HK-2 (cell line): ENCODE measurements at regions not wholly inside any gene's neighbourhood (a gene's known extent, or its start where the extent isn't known, plus 50 kb on each side); places are given as distances from the start of the nearest gene placed in this dataset.
"Not testable (repeated sequence)": the region's sequence is repeated elsewhere in the genome, so short reads cannot be mapped to it uniquely, and the experiment has no call there.

ENCODE experiments used
- DNase-seq: peaks from one replicate; pipeline ENCODE4 v3.0.0-alpha.2; 2018; ENCODE audit not compliant: unreplicated experiment

DNA sequence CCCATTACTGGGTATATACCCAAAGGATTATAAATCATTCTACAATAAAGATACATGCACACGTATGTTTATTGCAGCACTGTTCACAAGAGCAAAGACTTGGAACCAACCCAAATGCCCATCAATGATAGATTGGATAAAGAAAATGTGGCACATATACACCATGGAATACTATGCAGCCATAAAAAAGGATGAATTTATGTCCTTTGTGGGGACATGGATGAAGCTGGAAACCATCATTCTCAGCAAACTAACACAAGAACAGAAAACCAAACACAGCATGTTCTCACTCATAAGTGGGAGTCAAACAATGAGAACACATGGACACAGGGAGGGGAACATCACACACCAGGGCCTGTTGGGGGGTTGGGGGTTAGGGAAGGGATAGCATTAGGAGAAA lies 484.9 kb upstream of the SLC35B3 start:
- not testable (repeated sequence) for DNase-seq

DNA sequence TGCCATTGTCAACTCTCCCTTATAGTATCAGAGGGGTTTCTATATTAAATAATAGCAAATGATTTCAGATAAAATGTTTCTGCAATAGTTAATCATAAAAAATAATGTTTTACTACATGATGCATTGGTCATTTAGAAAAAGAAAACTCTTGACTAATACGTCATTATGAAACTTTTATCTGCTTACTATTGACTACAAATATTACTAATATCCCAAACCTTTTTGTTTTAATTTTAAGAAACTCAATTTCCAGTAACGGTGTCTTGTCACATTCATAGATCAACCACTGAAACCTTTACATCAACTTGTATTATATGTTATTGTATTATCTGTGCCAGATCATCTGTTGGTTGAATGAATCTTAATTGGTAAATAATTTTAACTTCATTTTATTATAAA lies 482.9 kb upstream of the SLC35B3 start:
- no peak for DNase-seq

DNA sequence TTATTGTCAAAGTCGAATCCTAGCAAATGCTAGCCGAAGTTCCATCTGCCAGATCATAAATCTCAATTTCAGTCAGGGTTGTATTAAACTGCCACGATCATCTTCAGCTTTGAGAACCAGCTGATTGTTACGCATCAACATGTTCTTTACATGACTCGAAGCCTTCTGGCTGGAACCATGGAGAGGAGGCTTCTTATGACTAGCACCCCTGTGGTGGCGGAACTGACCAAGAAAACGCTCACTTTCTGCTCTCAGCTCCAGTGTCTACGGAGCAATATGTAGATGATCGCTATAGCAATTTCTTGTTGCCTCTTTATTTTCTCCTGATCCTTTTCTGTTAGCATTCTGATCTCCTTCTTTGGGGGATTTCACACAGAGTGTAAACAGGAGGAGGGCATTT lies 479.4 kb upstream of the SLC35B3 start:
- no peak for DNase-seq

DNA sequence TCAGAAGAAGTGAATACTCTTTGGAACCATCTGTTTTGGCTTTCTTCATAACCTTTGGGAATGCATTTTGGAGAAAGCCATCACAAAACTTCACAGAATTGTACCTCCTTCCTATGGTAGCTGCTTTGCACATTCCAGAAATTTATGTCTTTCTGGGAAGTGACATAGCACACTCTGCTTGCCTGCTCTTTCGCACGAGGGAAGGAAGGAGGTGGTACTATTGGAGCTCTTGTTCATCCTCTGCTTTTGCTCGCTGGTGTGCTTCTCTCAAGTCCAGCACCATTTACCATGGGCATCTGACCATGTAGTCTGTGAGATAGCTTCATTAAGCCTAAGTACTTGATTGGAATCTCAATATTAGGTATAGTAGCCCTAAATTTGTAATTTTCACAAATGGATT lies 473.3 kb upstream of the SLC35B3 start:
- no peak for DNase-seq

DNA sequence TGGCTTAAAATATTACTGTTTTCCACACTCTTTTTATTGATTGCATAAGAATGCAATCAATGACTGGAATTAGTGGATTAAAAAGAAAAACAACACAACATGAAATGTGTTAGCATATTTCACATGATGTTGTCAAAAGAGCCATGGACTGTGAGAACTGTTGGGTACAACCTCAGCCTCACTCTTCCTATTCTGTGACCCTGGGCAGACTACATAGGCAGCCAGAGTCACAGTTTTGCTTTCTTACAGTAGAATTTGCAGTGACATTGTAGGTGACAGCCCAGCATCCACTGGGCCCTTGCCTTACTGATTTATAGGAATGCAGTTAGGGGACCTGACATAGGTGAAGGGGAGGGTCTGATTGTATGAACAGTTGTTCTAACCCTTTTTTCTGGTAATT lies 471.4 kb upstream of the SLC35B3 start:
- DNase-seq, result no peak

DNA sequence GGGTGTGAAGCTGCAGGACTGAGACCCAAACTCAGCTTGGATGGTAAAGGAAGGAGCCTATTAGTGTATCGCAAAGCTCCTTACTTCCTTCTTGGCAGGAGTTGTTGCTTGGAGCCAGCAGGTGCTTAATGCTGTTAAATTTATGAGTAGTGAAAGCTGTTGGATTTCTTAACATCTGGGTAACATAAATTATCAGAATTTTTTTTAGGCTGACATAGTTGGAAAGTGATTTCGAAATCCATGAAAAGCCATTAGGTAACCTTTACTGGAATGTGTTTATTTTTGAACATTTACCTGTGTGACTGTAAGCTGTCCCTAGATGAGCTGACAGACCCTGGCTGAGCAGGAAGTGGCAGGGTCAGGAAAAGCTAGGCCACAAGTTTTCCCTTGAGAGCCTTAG lies 470.4 kb upstream of the SLC35B3 start:
- DNase-seq, result no peak

DNA sequence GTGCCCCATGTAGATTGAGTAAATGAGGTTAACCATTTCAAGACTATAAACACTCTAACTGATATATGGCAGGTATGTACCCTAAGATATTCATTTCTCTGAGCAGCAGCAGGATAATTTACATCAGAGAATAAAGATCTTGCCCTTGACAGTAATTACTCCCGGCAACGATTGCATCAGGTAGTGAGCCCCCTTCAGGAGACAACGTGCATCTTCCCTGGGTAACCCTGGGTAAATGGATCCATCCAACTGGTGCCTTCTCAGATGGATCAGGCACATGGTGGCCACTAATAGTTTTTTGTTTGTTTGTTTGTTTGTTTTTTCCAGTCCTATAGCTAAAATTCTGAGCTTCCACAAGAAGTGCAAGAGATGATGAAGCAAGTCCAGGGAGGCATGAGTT lies 469.4 kb upstream of the SLC35B3 start:
- peak; percentile 1 for DNase-seq

DNA sequence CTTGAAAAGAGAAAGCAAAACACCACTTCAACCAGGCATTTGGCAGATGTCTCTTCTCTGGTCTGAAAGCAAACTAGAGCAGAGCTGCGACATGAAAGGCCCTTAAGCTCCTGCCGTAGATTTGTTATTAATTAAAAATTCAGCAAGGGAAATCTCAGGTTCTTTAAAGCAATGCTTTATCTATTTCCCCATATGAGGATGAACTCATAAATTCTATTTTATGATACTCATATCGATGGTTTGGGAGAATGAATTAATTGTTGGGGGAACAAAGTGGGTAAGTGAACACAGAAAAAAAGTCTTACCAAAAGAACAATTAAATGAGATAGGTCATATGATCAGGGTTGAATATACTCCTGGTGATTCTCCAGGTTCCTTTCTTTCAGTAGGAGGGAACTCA lies 464.7 kb upstream of the SLC35B3 start:
- no peak for DNase-seq

DNA sequence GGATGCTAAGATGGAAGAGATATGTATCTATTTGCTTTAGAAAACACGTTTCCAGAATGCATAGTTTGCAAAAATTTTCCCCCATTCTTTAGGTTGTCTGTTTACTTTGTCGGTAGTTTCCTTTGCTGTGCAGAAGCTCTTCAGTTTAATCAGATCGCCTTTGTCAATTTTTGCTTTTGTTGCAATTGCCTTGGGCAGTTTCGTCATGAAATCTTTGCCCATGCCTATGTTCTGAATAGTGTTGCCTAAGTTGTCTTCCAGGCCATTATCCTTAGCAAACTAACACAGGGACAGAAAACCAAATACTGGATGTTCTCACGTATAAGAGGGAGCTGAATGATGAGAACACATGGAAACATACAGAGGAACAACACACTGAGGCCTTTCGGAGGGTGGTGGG lies 454.2 kb upstream of the SLC35B3 start:
- DNase-seq, result no peak

DNA sequence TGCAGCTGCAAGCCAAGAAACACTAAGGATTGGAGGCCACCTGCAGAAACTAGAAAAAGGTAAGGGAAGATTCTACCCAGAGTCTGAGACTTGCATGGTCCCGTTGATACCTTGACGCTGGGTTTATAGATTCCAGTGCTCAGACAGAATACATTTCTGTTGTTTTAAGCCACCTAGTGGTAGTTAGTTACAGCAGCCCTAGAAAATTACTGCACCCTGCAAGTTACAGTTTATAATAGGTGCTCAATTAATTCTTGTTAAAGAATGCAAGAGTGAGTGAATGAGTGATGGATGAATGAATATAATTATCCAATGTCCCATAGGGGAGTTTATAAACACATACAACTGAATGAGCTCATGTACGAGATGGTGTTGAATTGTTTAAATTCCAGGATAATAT lies 453.1 kb upstream of the SLC35B3 start:
- no peak for DNase-seq

DNA sequence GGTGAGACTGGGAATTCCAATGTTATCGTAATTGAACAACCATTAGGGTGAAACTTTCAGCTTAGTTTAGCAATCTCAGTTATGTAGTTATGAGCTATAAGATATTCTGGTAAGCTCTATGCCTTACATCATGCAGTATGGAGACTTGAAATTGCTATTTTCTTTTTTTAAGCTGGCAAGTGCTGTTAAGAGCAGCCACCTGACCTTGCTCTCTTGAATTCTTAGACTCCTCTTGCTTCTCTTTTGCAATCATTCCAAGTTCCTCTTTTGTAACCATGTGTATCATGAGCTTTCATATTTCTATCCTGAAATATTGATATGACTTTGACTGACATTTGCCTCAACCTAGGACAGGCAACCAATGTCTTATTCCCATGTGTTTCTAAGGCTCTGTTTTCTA lies 446.3 kb upstream of the SLC35B3 start:
- DNase-seq, result no peak

DNA sequence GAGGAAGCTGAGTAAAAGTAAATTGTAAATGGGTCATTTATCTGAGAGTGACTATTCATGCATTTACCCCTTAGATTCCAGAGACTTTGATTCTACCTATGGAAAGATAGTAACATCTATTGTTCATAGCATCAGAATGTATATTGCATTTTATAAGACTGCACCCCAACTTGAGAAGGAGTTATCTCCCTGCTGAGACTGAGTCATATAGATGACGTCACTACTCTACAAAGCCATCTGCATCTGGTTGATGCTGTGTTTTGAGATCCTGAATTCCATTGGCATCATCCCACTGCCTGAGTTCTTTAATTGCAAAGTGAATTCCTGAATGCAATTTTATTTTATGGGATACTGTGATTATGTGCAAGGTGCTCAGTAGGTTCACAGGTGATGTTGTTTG lies 444.0 kb upstream of the SLC35B3 start:
- DNase-seq, result no peak

DNA sequence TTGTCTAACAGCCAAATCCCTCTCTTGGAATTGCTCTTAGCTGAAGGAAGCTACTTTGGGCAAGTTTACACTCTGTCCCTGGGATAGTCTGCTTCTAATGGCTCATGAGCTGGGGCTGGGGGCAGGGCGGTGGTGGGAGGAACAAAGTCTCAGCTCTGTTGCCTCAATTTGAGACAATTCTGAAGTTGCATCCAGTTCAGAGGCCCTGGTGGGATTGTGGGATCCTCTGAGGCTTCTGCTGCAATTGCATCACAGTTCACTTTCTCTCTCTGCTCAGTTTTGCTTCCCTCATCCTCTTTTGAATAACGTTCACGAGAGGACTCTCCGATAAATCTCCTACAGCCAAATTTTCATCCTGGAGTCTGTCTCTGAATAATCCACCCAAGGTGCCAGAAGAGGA lies 440.6 kb upstream of the SLC35B3 start:
- DNase-seq, result no peak

DNA sequence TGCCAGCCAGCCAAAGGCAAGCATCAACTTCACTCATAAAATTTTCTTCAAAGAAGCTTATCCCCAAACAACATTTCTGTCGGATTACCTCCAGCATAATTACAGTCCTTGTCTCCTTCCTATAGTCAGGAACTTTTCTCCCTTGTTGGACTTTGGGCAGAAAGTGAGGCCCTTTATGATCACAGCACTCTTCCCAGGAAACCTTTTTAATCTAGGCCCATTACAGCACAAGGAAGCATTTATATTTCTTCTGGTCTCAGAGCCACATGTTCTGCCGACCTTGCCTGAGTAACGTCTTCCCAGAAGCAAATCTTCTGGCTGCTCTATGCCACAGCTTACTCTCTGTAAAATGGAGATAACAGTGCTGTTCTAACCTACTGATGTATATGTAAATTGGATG lies 437.2 kb upstream of the SLC35B3 start:
- no peak for DNase-seq

DNA sequence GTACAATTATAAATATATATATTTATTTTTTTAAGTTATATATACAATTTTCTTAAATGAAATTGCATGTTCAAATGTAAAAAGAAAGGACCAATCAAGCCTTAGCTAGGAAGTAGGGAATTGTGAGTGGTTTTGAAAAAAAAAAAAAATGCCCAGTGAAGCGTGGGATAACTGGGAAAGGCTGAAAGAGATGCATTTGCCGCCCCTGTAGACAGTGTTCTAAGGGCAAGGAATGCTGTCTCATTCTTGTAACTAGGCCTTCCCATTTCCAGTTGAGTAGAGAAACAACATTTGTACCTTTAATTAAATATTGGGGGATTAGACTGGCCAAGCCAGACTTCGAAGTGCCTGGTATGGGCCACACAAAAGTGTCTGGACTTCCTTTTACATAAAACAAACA lies 430.1 kb upstream of the SLC35B3 start:
- no peak for DNase-seq

DNA sequence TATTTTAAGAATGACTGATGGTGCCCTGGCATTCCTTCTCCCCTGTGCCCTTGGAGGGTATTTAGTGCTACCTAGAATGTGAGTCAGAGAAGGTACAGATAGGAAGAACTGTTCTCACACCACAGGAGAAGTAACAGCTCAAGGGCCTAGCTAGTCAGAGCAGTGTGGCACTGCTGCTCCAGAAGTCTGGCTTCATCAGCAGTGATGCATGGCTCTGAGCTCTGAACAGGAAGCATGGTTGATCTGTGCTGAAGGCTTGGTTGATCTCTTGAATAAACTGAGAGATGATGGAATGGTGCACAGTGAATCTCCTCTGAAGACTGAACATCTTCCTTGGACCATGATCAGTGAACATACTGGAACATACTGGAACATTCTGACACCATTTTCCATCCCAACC lies 425.3 kb upstream of the SLC35B3 start:
- DNase-seq, result peak; percentile 8

DNA sequence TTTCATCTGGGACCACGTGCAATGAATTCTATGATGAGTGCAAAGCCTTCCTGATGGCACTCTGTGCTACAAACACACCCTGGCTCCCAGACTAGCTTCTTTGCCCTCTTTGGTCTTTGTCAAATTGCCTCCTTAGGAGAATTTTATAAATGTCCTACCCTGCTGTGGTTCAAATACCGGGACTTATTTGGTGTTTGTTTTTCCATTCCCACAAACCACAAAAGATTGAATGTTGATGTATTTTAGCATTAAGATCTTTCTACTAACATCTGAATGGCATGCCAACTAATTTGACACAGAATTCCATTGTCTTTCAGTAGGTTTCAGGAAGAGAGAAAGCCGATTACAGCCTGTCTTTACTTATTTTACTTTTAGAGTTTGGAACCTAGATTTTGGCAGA lies 424.2 kb upstream of the SLC35B3 start:
- no peak for DNase-seq

DNA sequence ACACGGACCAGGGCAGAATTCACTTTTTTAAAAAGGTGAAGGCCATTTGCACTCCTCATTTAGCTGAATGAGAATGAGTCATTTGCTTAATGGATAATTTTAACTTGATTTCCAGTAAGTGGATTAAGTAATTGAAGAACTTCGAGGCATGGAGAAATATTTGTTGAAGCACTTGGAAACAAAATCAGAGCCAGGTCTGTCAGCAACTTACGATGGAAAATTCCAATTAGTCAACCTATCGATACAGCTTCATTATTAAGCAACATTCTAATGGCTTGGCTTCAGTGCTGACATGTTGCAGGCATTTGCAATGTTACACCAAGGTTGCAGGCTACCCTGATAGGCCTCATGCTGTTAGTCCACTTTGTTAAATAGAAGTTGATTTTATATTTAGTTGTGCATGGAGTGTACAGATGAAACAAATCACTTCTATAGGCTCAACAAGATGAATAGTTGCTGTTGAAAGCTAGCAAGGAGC lies 423.5 kb upstream of the SLC35B3 start:
- DNase-seq, result no peak

DNA sequence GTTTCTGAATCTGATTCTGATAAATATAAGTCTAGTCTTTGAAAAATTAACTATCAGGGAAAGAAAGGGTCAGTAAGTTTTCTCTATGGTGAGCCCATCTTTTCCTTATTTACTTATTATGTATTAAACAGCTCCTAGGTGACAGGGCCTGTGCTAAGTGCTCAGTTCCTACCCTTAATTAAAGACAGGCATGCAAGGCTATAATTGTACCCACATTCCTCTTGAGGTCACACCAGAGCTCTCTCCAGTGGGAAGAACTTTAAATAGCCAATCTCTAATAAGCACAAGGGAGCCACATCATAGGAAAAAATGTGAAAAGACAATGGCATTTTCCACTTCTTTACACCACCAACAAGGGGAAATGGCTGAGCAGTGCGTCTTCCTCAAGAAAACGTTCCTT lies 421.8 kb upstream of the SLC35B3 start:
- DNase-seq, result no peak

DNA sequence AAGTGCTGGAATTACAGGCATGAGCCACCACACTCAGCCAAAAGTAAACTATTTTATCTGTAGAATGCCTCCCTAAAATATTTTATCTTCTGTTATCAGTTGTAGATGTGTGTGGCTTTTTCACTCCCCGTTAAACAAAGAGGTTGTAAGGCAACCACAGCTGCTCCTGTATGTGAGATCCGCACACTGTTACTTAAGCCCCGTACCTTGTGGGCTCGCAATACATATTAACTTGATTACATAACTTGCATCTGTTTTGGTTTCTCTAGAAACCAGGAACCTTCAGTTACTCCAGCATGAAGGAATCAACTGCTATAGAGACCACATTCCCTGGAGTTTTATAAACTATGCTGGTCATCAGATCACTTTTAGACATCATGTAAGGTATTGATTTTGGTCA lies 420.1 kb upstream of the SLC35B3 start:
- no peak for DNase-seq

DNA sequence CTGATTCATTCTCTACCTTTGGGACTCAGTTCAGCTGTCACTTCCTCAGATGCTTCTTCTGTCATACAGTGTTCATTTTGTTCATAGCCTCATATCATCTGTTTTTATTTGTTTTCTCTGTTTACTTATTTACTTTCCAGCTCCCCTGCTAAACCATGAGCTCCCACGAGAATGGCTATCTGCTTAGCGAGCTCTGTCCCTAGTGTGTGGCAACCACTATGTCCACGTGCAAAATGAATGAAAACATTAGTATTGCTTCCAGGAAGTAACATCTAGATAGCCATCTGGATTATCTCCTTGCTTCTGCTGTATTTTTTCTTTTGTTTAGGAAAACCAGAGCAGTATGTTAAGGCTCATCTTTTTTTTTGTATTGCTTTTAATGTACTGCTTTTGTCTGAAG lies 417.0 kb upstream of the SLC35B3 start:
- DNase-seq, result no peak

DNA sequence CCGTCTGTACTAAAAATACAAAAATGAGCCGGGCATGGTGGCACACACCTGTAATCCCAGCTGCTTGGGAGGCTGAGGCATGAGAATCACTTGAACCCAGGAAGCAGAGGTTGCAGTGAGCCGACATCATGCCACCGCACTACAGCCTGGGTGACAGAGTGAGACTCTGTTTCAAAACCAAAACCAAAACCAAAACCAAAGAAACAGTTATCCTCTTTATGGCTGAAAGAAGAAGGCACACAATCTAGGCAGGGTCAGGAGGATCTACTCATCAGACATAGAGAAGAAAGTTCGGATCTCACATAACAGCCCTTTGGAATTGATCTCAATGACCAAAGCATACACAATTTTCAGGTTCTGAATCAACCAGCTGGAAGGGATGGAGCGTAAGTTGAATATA lies 411.3 kb upstream of the SLC35B3 start:
- not testable (repeated sequence) for DNase-seq

DNA sequence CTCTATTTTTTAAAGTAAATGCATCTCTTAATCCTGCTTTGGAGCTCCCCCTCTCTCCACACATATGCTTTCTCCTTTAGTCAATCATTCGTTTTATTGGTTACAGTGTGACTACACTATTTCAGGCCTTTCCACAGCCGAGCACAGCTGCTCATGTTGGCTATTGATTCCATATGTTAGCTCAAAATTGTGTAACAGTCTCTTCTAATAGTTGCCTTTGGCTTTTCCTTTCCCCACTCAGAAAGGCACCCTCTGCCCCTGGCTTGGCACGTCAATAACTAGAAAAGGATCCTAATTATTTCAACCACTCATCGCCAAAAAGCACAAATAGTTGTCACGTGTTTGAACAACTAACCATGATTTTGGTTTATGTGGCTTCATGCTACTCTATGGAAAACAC lies 410.3 kb upstream of the SLC35B3 start:
- DNase-seq, result no peak

DNA sequence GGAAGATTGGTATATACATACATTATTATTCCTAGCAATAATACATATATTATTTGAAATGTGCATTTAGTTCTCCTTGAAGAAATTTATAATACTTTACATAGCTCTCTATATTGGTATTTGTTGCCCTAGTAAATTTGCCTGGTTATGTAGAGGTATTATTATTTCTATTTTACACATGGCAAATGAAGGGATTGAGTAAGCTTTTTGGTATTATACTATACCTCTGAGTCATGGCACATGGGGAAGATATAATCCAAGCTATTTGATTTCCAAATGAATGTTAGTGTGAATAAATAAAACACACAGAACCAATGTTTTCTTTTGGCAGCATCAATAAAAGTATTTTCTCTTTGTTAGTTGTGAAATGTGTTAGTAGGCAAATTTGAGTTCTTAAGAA lies 409.6 kb upstream of the SLC35B3 start:
- no peak for DNase-seq

DNA sequence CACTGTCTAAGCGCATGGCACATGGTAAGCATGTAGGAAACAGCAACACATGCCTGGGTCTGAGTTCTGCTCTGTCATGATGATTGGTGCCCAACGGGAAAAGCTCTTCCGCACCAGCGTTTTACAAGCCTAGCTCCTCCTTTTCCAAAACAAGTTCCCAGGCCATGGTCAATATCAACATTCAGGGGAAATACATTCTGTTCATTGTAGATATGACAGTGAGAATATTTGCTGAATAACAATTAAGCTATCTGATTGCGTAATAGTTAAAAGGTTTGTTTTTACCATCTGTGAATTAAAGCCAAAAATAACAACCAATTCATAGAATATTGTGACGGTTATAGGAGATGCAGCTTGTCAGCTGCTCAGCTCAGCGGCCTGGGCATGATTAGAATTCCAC lies 404.3 kb upstream of the SLC35B3 start:
- DNase-seq, result no peak
